Skin of body (tissue), 1 donor: ENCODE measurements at regions not wholly inside any gene's neighbourhood (a gene's known extent, or its start where the extent isn't known, plus 50 kb on each side); places are given as distances from the start of the nearest gene placed in this dataset.

Experiments used
- DNase-seq: peaks from one replicate; lab custom pipeline; 2025; lab: John Stamatoyannopoulos, UW

GRCh38 chr11:81892770-81893635 is 840.7 kb downstream of the FAM181B start:
- DNase-seq = no peak

DNA sequence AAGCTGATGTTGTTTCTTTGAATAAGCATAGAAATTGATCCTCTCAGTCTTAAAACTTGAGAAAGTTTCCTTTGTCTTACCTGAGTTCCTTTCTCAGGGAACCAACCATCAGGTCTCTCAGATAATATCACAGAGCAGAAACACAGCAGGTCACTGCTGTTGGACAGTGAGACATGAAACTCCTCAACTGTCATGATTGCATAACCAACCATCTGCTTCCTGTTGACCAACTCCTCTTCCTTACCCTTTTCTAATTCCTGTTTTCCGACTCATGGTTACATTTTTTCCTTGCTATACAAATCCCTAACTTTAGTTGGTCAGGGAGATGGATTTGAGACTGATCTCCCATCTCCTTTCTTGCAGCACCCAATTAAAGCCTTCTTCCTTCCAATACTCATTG is 845.3 kb downstream of the FAM181B start:
- no peak for DNase-seq

- no peak for DNase-seq
Observed at GRCh38 chr11:81887671-81888070, 846.0 kb downstream of the FAM181B start.

DNA sequence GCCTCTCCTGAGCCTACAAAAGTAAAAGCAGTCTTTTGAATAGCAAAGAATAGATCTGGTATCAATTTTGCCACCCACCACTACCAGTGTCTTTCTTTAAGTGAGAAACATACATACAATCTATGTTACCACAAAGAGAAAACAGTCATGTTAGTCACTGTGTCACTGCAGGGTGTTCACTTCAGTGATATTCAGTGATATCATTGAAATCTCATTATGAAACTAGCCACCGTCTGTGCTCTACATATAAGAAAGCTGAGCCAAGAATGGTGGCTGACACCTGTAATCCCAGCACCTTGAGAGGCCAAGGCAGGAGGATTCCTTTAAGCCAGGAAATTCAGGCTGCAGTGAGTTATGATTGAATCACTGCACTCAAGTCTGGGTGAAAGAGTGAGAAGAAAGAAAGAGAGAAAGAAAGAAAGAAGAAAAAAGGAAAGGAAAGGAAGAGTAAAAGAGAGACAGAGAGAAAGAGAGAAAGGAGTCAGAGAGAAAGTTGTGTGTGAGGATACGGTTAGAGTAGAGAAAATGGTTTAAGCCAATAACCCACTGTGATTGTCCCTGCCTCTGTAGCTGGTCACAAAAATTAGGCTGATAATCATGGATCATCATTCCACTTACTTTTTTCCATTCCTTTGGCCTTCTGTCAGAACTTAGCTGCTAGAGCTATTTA is 847.1 kb downstream of the FAM181B start:
- DNase-seq = no peak

DNA sequence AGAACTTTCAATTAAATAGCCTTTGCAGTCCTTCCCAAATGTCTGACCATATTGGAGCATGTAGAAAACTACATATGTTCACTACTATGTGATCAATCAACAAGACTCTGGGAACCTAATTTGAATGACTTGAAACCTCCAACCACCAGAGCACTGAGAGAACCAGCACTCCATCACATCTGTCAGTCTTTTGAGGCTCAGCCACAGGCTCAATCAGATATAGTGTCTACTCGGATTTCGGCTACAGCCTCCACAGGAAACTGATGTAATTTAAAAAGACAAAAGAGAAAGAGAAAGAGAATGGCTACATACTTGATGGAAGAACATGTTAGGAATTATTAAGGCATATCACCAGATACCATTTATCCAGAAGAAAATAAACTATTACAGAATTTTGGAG is 859.0 kb downstream of the FAM181B start:
- DNase-seq = no peak

GRCh38 chr11:81870815-81871214 is 862.8 kb downstream of the FAM181B start:
- DNase-seq = no peak

- DNase-seq = no peak
Observed at GRCh38 chr11:81870066-81870412, 863.6 kb downstream of the FAM181B start.

DNA sequence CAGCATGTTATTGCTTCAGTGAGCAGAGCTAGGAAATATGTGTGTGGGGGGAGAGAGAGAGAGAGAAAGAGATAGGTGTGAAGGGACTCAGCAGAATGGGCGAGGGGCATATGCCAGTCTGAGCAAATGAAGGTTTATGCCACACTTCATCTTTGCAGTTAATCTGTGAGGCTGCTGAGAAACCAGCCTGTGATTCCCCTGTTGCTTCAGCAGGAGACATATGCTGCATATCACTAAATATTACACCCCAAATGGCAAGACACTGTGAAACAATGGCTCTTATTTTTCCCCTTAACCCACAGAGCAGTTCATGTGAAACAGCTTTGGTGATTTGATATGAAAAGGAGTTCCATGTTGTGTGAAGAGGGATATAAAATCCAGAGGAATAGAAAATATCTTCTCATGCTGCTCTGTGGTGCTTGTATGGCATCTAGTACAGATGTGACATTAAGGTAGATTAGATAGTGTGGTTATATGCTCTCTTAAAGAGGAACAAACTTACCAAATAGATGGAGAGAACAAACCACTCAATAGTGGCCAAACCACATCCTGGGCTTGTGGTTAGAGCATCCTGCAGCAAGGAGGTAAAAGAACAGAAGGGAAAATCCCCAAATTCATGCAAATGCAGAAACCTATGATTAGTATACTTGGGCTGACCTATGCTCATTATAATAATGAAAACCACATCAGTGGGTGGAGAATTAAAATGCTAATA is 864.2 kb downstream of the FAM181B start:
- DNase-seq = no peak

- no peak for DNase-seq
Observed at GRCh38 chr11:81866896-81867295, 866.8 kb downstream of the FAM181B start.

DNA sequence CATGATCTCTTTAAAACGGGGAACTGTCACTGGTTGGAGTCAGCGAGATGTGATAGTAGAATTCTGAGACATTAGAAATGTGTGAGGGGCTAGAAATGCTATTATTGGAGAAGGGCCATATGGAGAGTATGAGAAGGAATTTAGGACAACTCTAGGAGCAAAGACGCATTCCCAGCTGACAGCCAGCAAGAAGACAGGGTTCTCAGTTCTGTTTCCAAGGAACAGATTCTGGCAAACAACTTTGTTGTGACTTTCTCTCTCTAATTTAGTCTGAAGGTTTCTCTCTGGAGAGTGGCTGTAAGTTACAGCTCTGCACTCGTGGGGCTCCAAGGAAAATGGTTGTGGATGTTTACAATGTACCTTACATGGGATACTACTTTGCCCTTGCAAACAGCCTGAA is 876.3 kb downstream of the FAM181B start:
- no peak for DNase-seq

DNA sequence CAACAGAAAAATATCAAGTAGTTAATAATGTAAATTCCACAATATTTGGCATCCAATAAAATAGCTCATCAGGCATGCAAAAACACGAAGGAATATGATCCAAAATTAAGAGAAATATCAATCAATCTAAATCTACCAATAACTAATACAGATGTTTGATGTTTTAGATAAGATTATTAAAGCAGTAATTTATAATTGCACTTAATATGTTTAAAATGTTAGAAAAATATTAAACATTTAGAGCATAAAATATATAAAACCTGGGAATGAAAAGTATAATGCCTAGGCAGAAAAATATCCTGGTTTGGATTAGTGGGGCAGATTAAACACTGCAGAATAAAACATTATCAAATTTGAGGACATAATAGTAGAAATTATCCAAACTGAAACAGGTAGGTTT is 879.9 kb downstream of the FAM181B start:
- no peak for DNase-seq

GRCh38 chr11:81852896-81853295 is 880.8 kb downstream of the FAM181B start:
- no peak for DNase-seq

DNA sequence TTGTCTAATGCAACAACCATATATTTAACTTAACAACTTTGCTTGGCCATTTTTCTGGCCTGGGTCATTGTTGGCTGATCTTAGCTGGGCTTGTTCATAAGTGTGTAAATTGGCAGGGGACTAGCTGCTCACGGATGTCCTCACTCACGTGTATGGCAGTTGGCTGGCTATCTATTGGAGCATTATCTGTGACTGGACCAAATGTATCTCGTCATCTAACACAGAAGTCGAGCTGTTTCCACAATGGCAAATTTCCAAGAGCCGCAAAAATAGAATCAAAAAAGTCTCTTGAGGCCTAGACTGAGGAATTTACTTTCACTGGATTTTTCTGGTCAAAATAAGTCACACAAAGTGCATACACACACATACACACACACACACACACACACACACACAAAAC is 893.3 kb downstream of the FAM181B start:
- no peak for DNase-seq

DNA sequence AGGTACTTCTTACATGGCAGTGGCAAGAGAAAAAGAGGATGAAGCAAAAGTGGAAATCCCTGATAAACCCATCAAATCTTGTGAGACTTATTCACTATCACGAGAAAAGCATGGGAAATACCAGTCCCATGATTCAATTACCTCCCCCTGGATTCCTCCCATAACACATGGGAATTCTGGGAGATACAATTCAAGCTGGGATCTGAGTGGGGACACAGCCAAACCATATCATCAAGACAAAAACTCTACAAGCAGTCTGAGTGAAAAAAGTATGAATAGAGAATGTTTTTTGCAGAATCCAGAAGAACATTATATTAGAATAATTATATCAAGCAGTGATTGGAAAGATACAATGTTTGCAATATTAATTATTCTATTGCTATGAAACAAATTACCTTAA is 893.7 kb downstream of the FAM181B start:
- no peak for DNase-seq

GRCh38 chr11:81839016-81839415 is 894.6 kb downstream of the FAM181B start:
- no peak for DNase-seq

DNA sequence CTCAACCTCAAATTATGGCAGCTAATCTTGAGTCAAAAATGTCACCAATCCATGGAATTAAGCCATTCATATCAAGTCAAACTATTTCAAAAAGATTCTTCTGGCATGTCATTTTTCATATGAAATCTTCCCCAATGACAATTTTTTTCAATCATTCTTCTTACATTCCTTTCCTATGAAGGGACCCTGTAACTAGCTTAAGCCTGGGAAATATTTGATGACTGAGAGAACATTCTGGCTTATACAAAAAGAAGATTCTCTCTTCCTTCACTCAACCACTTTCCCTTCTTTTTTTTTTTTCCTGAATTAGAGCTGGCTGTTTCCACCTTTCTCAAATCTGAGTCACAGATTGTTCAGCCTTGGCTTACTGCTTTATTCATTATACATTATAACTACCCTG is 903.7 kb downstream of the FAM181B start:
- no peak for DNase-seq

GRCh38 chr11:81825346-81825745 is 908.3 kb downstream of the FAM181B start:
- no peak for DNase-seq

DNA sequence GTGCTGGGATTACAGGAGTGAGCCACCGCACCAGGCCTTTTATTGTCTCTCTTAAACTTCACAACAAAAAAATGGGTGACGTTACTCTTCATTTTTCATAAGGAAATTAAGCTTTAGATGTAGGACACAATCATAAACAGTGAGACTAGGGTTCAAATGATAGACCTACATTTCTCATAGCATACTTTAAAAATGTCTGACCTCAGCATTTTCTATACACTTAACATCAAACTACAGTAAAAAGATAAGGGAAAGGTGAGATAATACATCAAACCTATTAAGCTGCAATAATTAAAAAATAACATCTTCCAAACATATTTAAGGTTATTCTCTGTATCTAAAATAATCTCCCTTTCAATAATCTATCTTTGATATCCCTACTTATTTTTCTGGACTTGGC is 914.2 kb downstream of the FAM181B start:
- no peak for DNase-seq

DNA sequence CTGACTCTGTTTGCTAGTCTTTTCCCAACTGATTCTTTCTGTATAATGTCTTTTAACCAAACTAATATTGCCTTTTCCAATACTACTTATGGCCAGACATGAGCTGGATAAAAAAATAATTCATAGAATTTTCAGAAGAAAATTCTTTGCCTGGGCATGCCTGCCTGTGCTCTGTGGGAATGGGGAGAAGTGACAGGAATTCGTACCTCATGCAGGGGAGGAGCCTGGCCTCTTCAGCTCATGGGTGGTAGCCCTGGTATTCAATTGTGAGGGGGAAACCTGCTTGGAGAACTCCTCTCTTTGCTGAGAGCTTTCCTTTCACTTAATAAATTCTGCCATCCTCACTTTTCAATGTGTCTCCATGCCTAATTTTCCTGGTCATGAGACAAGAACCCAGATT is 928.8 kb downstream of the FAM181B start:
- no peak for DNase-seq

DNA sequence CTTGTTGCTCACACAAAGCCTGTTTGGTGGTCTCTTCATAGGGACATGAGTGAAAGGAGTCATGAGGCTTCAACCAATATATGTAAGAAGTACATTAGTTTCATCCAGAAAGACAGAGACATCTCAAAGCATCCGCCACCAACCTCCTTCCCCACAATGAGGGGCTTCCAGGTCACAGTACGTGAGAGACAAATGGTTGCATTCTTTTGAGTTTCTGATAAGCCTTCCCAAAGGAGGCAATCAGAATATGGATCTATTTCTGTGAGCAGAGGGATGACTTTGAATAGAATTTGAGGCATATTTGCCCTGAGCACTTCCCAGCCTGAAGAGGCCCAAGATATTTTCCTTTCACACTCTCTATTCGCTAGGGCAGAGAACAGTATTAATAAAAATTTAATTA is 931.1 kb downstream of the FAM181B start:
- no peak for DNase-seq

- no peak for DNase-seq
Observed at GRCh38 chr11:81792416-81792815, 941.2 kb downstream of the FAM181B start.

GRCh38 chr11:81787584-81788049 is 946.0 kb downstream of the FAM181B start:
- peak; percentile 27 for DNase-seq
